ENCODE measurements at regions not wholly inside any gene's neighbourhood (a gene's known extent, or its start where the extent isn't known, plus 50 kb on each side); places are given as distances from the start of the nearest gene placed in this dataset.

GRCh38 chr7:119640326-119640725 is 632.6 kb upstream of the KCND2 start (continued):
- no peak for TF ChIP-seq ZNF462 (CRISPR knock-in tag; IDR thresholded peaks at IDR 0.05)
- TF ChIP-seq ZNF331 (CRISPR knock-in tag; IDR thresholded peaks at IDR 0.05; ENCODE audit: low read depth) = no peak

GRCh38 chr7:119640861-119641260 is 632.1 kb upstream of the KCND2 start:
- H3K4me3 ChIP-seq = no peak overlapping the region
- no peak for ATAC-seq
- TF ChIP-seq ZNF114 (CRISPR knock-in tag; IDR thresholded peaks at IDR 0.05) (no peak), JUNB (IDR thresholded peaks at IDR 0.05; ENCODE audit: unreplicated experiment) (no peak), STAT1 (IDR thresholded peaks at IDR 0.05; ENCODE audit: unreplicated experiment) (no peak), POLR2AphosphoS5 (IDR thresholded peaks at IDR 0.05; ENCODE audit: low read depth) (no peak), CTCF (conservative IDR thresholded peaks at IDR 0.05; ENCODE audit: low read depth in 2 of 2) (no peak)
- H2AFZ ChIP-seq = no peak overlapping the region
- no peak overlapping the region for H3K27ac ChIP-seq (ENCODE audit: low read depth)
- no peaks in the 10 kb centered on the region for H3K27me3 ChIP-seq (ENCODE audit: insufficient read depth)
- Mint-ChIP-seq H3K4me1 (no peaks in the 10 kb centered on the region), H3K36me3 (ENCODE audit: low read depth) (no peaks in the 10 kb centered on the region), H3K27me3 (ENCODE audit: insufficient read depth, low read depth, poor library complexity) (no peaks in the 10 kb centered on the region), H3K4me3 (no peak overlapping the region), H3K9me3 (peaks cover 4% of the 10 kb centered on the region; the same call in 1 of the 3 replicates), H3K27ac (no peak overlapping the region)
- no peaks in the 10 kb centered on the region for H3K36me3 ChIP-seq (ENCODE audit: insufficient read depth)
- H3K4me2 ChIP-seq = no peak overlapping the region
- no peaks in the 10 kb centered on the region for H3K9me2 ChIP-seq (ENCODE audit: insufficient read depth)
- no peaks in the 10 kb centered on the region for H3K4me1 ChIP-seq (ENCODE audit: insufficient read depth)
- H3F3A ChIP-seq (replicated peaks; ENCODE audit: low read depth) = no peaks in the 10 kb centered on the region
- H3K79me2 ChIP-seq (replicated peaks; ENCODE audit: insufficient read depth) = no peaks in the 10 kb centered on the region
- DNase-seq (ENCODE audit: low spot score) = no peak
- no peaks in the 10 kb centered on the region for H4K20me1 ChIP-seq (replicated peaks; ENCODE audit: insufficient read depth)

Data from GM23338 (cell line).